Left ventricle myocardium inferior (tissue), 1 donor: ENCODE measurements at regions not wholly inside any gene's neighbourhood (a gene's known extent, or its start where the extent isn't known, plus 50 kb on each side); places are given as distances from the start of the nearest gene placed in this dataset.

Source experiments
- DNase-seq: peaks from one replicate; pipeline ENCODE4 v3.0.0-alpha.2; 2020
- H3K27ac ChIP-seq: fragments of 200-600 bp; replicated peaks from 2 replicates; pipeline ENCODE4 v1.8.0; 2021
- H3K27me3 ChIP-seq: fragments of 200-600 bp; 2 replicates; pipeline ENCODE4 v1.8.0; 2021; ENCODE audit warnings: low read depth
- H3K36me3 ChIP-seq: fragments of 200-600 bp; 2 replicates; pipeline ENCODE4 v1.8.0; 2021
- H3K4me1 ChIP-seq: fragments of 200-600 bp; 2 replicates; pipeline ENCODE4 v1.8.0; 2021
- H3K4me3 ChIP-seq: fragments of 200-600 bp; 2 replicates; pipeline ENCODE4 v1.8.0; 2021; ENCODE audit warnings: mild to moderate bottlenecking, moderate library complexity
- H3K9me3 ChIP-seq: fragments of 200-600 bp; replicated peaks from 2 replicates; pipeline ENCODE4 v1.8.0; 2021
- CTCF ChIP-seq: fragments of 200-600 bp; IDR thresholded peaks from 2 replicates; pipeline ENCODE4 v1.8.0; 2021; ENCODE audit warnings: antibody characterized with exemption, mild to moderate bottlenecking, borderline replicate concordance
- intact Hi-C: fragments of 100-400 bp; cut with micrococcal nuclease; formaldehyde crosslinking; loops from one replicate; pipeline ENCODE4 v1.11.0; 2022
- donor health status: DM: no; HTN: yes; CAD: no; lungs with severe emphysema.

- intact Hi-C loops: no loop called here
- no peak overlapping the region for H3K4me3 ChIP-seq
- no peak for TF ChIP-seq CTCF
These were observed 65.6 kb upstream of the VSTM2A start for GRCh38 chr7:54476609-54477008.

GRCh38 chr7:54477083-54477482, 65.1 kb upstream of the VSTM2A start:
- peaks cover 10% of the 10 kb centered on the region for H3K9me3 ChIP-seq
- no peak for DNase-seq
- H3K27ac ChIP-seq: no peak overlapping the region
- no peaks in the 10 kb centered on the region for H3K36me3 ChIP-seq
- no peaks in the 10 kb centered on the region for H3K4me1 ChIP-seq
- no peaks in the 10 kb centered on the region for H3K27me3 ChIP-seq
- TF ChIP-seq CTCF: no peak
- H3K4me3 ChIP-seq: no peak overlapping the region
- intact Hi-C loops: no loop called here

More at GRCh38 chr7:54476609-54477008, 65.6 kb upstream of the VSTM2A start:
- no peaks in the 10 kb centered on the region for H3K4me1 ChIP-seq
- peaks cover 10% of the 10 kb centered on the region for H3K9me3 ChIP-seq
- no peak overlapping the region for H3K27ac ChIP-seq
- H3K36me3 ChIP-seq: no peaks in the 10 kb centered on the region
- no peak for DNase-seq
- H3K27me3 ChIP-seq: no peaks in the 10 kb centered on the region

- H3K9me3 ChIP-seq: no peaks in the 10 kb centered on the region
- no peak overlapping the region for H3K27ac ChIP-seq
- no peak for TF ChIP-seq CTCF
- no peak overlapping the region for H3K4me3 ChIP-seq
- intact Hi-C loops: no loop called here
- H3K27me3 ChIP-seq: no peaks in the 10 kb centered on the region
- H3K36me3 ChIP-seq: no peaks in the 10 kb centered on the region
- DNase-seq: no peak
- no peaks in the 10 kb centered on the region for H3K4me1 ChIP-seq
These were observed 58.7 kb upstream of the VSTM2A start for GRCh38 chr7:54483523-54483922.

GRCh38 chr7:54485044-54485443, 57.1 kb upstream of the VSTM2A start:
- H3K4me3 ChIP-seq: no peak overlapping the region
- no peak overlapping the region for H3K27ac ChIP-seq
- no peaks in the 10 kb centered on the region for H3K9me3 ChIP-seq
- no peaks in the 10 kb centered on the region for H3K4me1 ChIP-seq
- intact Hi-C loops: no loop called here
- no peaks in the 10 kb centered on the region for H3K36me3 ChIP-seq
- TF ChIP-seq CTCF: no peak
- DNase-seq: no peak
- H3K27me3 ChIP-seq: no peaks in the 10 kb centered on the region
